Activated T-helper 1 cell treated with anti-CD3 and anti-CD28 coated beads, Interleukin-12 subunit alpha, Interleukin-12 subunit beta, Interleukin-2, Interleukin-4 antibody, amounts not matched to agents 30 ng/mL and 10 ng/mL and 1 ng/mL, durations not matched to agents 14 hours and 24 hours and 36 hours (primary cell): ENCODE measurements at regions not wholly inside any gene's neighbourhood (a gene's known extent, or its start where the extent isn't known, plus 50 kb on each side); places are given as distances from the start of the nearest gene placed in this dataset.
A peak's percentile ranks its signal among the peaks of the same experiment; 100 is the strongest.

ENCODE experiments used
- DNase-seq: peaks from one replicate; pipeline ENCODE4 v3.0.0; 2021; ENCODE audit warnings: low spot score
- H3K27ac Mint-ChIP-seq: one replicate; pipeline ENCODE4 v1.8.0; 2021; ENCODE audit warnings: mild to moderate bottlenecking, mixed read lengths
- H3K27me3 Mint-ChIP-seq: one replicate; pipeline ENCODE4 v1.8.0; 2022; ENCODE audit warnings: mild to moderate bottlenecking, moderate library complexity, mixed read lengths; ENCODE audit not compliant: insufficient read depth
- H3K36me3 Mint-ChIP-seq: one replicate; pipeline ENCODE4 v1.8.0; 2021; ENCODE audit warnings: low read depth, mixed read lengths
- H3K4me1 Mint-ChIP-seq: one replicate; pipeline ENCODE4 v1.8.0; 2021; ENCODE audit warnings: low read depth, mixed read lengths
- H3K4me3 Mint-ChIP-seq: one replicate; pipeline ENCODE4 v1.8.0; 2021; ENCODE audit warnings: mild to moderate bottlenecking, moderate library complexity, mixed read lengths
- H3K9me3 Mint-ChIP-seq: one replicate; pipeline ENCODE4 v1.8.0; 2021; ENCODE audit warnings: mixed read lengths
- intact Hi-C: fragments of 100-400 bp; cut with micrococcal nuclease; formaldehyde crosslinking; loops from one replicate; pipeline ENCODE4 v1.15.1; 2024

GRCh38 chr10:31619531-31620061 lies 300.6 kb downstream of the ZEB1 start:
- Mint-ChIP-seq H3K27ac (no peak overlapping the region), H3K9me3 (peaks cover 10% of the 10 kb centered on the region), H3K4me1 (no peaks in the 10 kb centered on the region), H3K36me3 (no peaks in the 10 kb centered on the region), H3K27me3 (no peaks in the 10 kb centered on the region), H3K4me3 (no peak overlapping the region)
- intact Hi-C loops, result no loop called here
- no peak for DNase-seq

- Mint-ChIP-seq H3K36me3 (no peaks in the 10 kb centered on the region), H3K4me3 (no peak overlapping the region), H3K27me3 (no peaks in the 10 kb centered on the region), H3K27ac (no peak overlapping the region), H3K4me1 (no peaks in the 10 kb centered on the region), H3K9me3 (peaks cover under 1% of the 10 kb centered on the region)
- no peak for DNase-seq
- intact Hi-C loops, result no loop called here
Observed at GRCh38 chr10:31618541-31619291, 299.7 kb downstream of the ZEB1 start.

GRCh38 chr10:31617757-31618156 lies 298.7 kb downstream of the ZEB1 start:
- no peak overlapping the region for H3K27ac Mint-ChIP-seq
- DNase-seq, result no peak
- H3K4me3 Mint-ChIP-seq, result no peak overlapping the region
- intact Hi-C loops, result no loop called here
- no peaks in the 10 kb centered on the region for H3K27me3 Mint-ChIP-seq
- H3K4me1 Mint-ChIP-seq, result no peaks in the 10 kb centered on the region
- H3K36me3 Mint-ChIP-seq, result no peaks in the 10 kb centered on the region
- H3K9me3 Mint-ChIP-seq, result no peaks in the 10 kb centered on the region

GRCh38 chr10:31617133-31617532 lies 298.1 kb downstream of the ZEB1 start:
- no peaks in the 10 kb centered on the region for H3K36me3 Mint-ChIP-seq
- DNase-seq, result no peak
- H3K9me3 Mint-ChIP-seq, result no peaks in the 10 kb centered on the region
- intact Hi-C loops, result no loop called here
- no peaks in the 10 kb centered on the region for H3K27me3 Mint-ChIP-seq
- no peaks in the 10 kb centered on the region for H3K4me1 Mint-ChIP-seq
- no peak overlapping the region for H3K4me3 Mint-ChIP-seq
- H3K27ac Mint-ChIP-seq, result no peak overlapping the region

GRCh38 chr10:31615129-31615528 lies 296.1 kb downstream of the ZEB1 start:
- Mint-ChIP-seq H3K27ac (no peak overlapping the region), H3K27me3 (peaks cover 6% of the 10 kb centered on the region), H3K4me1 (no peaks in the 10 kb centered on the region), H3K36me3 (no peaks in the 10 kb centered on the region), H3K9me3 (no peaks in the 10 kb centered on the region), H3K4me3 (no peak overlapping the region)
- intact Hi-C loops, result no loop called here
- no peak for DNase-seq

GRCh38 chr10:31614611-31615010 lies 295.6 kb downstream of the ZEB1 start:
- Mint-ChIP-seq H3K9me3 (no peaks in the 10 kb centered on the region), H3K36me3 (no peaks in the 10 kb centered on the region), H3K4me3 (no peak overlapping the region), H3K27ac (no peak overlapping the region), H3K27me3 (peaks cover 6% of the 10 kb centered on the region), H3K4me1 (no peaks in the 10 kb centered on the region)
- intact Hi-C loops, result no loop called here
- DNase-seq, result no peak

GRCh38 chr10:31612082-31612481 lies 293.1 kb downstream of the ZEB1 start:
- intact Hi-C loops, result no loop called here
- Mint-ChIP-seq H3K9me3 (no peaks in the 10 kb centered on the region), H3K4me3 (no peak overlapping the region), H3K27ac (no peak overlapping the region), H3K4me1 (no peaks in the 10 kb centered on the region), H3K36me3 (no peaks in the 10 kb centered on the region), H3K27me3 (peaks cover 9% of the 10 kb centered on the region)
- DNase-seq, result no peak

- Mint-ChIP-seq H3K27ac (no peak overlapping the region), H3K36me3 (no peaks in the 10 kb centered on the region), H3K4me1 (no peaks in the 10 kb centered on the region), H3K4me3 (no peak overlapping the region), H3K27me3 (peaks cover 9% of the 10 kb centered on the region), H3K9me3 (no peaks in the 10 kb centered on the region)
- intact Hi-C loops, result no loop called here
- no peak for DNase-seq
Observed at GRCh38 chr10:31611161-31611560, 292.1 kb downstream of the ZEB1 start.

- Mint-ChIP-seq H3K4me3 (no peak overlapping the region), H3K9me3 (no peaks in the 10 kb centered on the region), H3K36me3 (no peaks in the 10 kb centered on the region), H3K27me3 (peaks cover 9% of the 10 kb centered on the region), H3K4me1 (peaks cover 6% of the 10 kb centered on the region), H3K27ac (no peak overlapping the region)
- DNase-seq, result no peak
- intact Hi-C loops, result loop anchor here (10.0 kb wide), 1 partner anchor 263 kb away; no protein-coding TSS in a partner anchor
Observed at GRCh38 chr10:31607481-31607880, 288.5 kb downstream of the ZEB1 start.

- peaks cover 6% of the 10 kb centered on the region for H3K4me1 Mint-ChIP-seq
- no peak for DNase-seq
- H3K27me3 Mint-ChIP-seq, result peaks cover 9% of the 10 kb centered on the region
- no peaks in the 10 kb centered on the region for H3K36me3 Mint-ChIP-seq
- no peaks in the 10 kb centered on the region for H3K9me3 Mint-ChIP-seq
- no peak overlapping the region for H3K4me3 Mint-ChIP-seq
- H3K27ac Mint-ChIP-seq, result no peak overlapping the region
- intact Hi-C loops, result loop anchor here (10.0 kb wide), 1 partner anchor 262 kb away; no protein-coding TSS in a partner anchor
Observed at GRCh38 chr10:31606841-31607240, 287.8 kb downstream of the ZEB1 start.

- H3K36me3 Mint-ChIP-seq, result no peaks in the 10 kb centered on the region
- peaks cover 8% of the 10 kb centered on the region for H3K4me1 Mint-ChIP-seq
- no peak for DNase-seq
- no peak overlapping the region for H3K4me3 Mint-ChIP-seq
- peaks cover 5% of the 10 kb centered on the region for H3K27me3 Mint-ChIP-seq
- H3K9me3 Mint-ChIP-seq, result no peaks in the 10 kb centered on the region
- H3K27ac Mint-ChIP-seq, result no peak overlapping the region
- intact Hi-C loops, result loop anchor here (10.0 kb wide), 1 partner anchor 261 kb away; no protein-coding TSS in a partner anchor
Observed at GRCh38 chr10:31605861-31606525, 287.0 kb downstream of the ZEB1 start.

- H3K27ac Mint-ChIP-seq, result no peak overlapping the region
- peaks cover 3% of the 10 kb centered on the region for H3K27me3 Mint-ChIP-seq
- intact Hi-C loops, result loop anchor here (10.0 kb wide), 1 partner anchor 261 kb away; no protein-coding TSS in a partner anchor
- H3K9me3 Mint-ChIP-seq, result no peaks in the 10 kb centered on the region
- H3K4me3 Mint-ChIP-seq, result no peak overlapping the region
- peaks cover 13% of the 10 kb centered on the region for H3K4me1 Mint-ChIP-seq
- H3K36me3 Mint-ChIP-seq, result no peaks in the 10 kb centered on the region
- no peak for DNase-seq
Observed at GRCh38 chr10:31605426-31605825, 286.4 kb downstream of the ZEB1 start.

GRCh38 chr10:31604646-31605170 lies 285.7 kb downstream of the ZEB1 start:
- no peak overlapping the region for H3K27ac Mint-ChIP-seq
- peaks cover 21% of the 10 kb centered on the region for H3K4me1 Mint-ChIP-seq
- no peaks in the 10 kb centered on the region for H3K36me3 Mint-ChIP-seq
- no peak for DNase-seq
- peaks cover 3% of the 10 kb centered on the region for H3K27me3 Mint-ChIP-seq
- H3K4me3 Mint-ChIP-seq, result peak overlapping the region; percentile 80
- intact Hi-C loops, result loop anchor here (10.0 kb wide), 1 partner anchor 260 kb away; no protein-coding TSS in a partner anchor
- H3K9me3 Mint-ChIP-seq, result no peaks in the 10 kb centered on the region
